ENCODE measurements at regions not wholly inside any gene's neighbourhood (a gene's known extent, or its start where the extent isn't known, plus 50 kb on each side); places are given as distances from the start of the nearest gene placed in this dataset.

- TF ChIP-seq, protein P1, sequence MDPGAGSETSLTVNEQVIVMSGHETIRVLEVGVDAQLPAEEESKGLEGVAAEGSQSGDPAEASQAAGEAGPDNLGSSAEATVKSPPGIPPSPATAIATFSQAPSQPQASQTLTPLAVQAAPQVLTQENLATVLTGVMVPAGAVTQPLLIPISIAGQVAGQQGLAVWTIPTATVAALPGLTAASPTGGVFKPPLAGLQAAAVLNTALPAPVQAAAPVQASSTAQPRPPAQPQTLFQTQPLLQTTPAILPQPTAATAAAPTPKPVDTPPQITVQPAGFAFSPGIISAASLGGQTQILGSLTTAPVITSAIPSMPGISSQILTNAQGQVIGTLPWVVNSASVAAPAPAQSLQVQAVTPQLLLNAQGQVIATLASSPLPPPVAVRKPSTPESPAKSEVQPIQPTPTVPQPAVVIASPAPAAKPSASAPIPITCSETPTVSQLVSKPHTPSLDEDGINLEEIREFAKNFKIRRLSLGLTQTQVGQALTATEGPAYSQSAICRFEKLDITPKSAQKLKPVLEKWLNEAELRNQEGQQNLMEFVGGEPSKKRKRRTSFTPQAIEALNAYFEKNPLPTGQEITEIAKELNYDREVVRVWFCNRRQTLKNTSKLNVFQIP (CRISPR knock-in tag; IDR thresholded peaks at IDR 0.05; ENCODE audit: borderline replicate concordance, low read depth): no peak
- no peak for TF ChIP-seq ZC3H10 (CRISPR knock-in tag; IDR thresholded peaks at IDR 0.05)
- TF ChIP-seq TOX (CRISPR knock-in tag; IDR thresholded peaks at IDR 0.05; ENCODE audit: borderline replicate concordance): no peak
- no peak for TF ChIP-seq ZNF8 (CRISPR knock-in tag; IDR thresholded peaks at IDR 0.05)
- no peak for TF ChIP-seq ZFP3 (CRISPR knock-in tag; IDR thresholded peaks at IDR 0.05)
Observed at GRCh38 chr2:15706424-15706823, 114.8 kb downstream of the DDX1 start (continued).

- TF ChIP-seq BACH2 (CRISPR knock-in tag; IDR thresholded peaks at IDR 0.05; ENCODE audit: borderline replicate concordance) (no peak), TOX (CRISPR knock-in tag; IDR thresholded peaks at IDR 0.05; ENCODE audit: borderline replicate concordance) (no peak), PATZ1 (CRISPR knock-in tag; IDR thresholded peaks at IDR 0.05; ENCODE audit: borderline replicate concordance) (no peak), OSR1 (CRISPR knock-in tag; IDR thresholded peaks at IDR 0.05) (no peak), ZC3H10 (CRISPR knock-in tag; IDR thresholded peaks at IDR 0.05) (no peak), ZFP3 (CRISPR knock-in tag; IDR thresholded peaks at IDR 0.05) (no peak), ZNF565 (CRISPR knock-in tag; conservative IDR thresholded peaks at IDR 0.05; ENCODE audit: low read depth) (no peak), CSDC2 (CRISPR knock-in tag; IDR thresholded peaks at IDR 0.05) (no peak), ESRRG (CRISPR knock-in tag; IDR thresholded peaks at IDR 0.05) (no peak), RARB (CRISPR knock-in tag; IDR thresholded peaks at IDR 0.05) (no peak), ISL1 (CRISPR knock-in tag; IDR thresholded peaks at IDR 0.05) (no peak), ZNF70 (CRISPR knock-in tag; IDR thresholded peaks at IDR 0.05) (no peak), ZNF8 (CRISPR knock-in tag; IDR thresholded peaks at IDR 0.05) (no peak), TCF4 (CRISPR knock-in tag; IDR thresholded peaks at IDR 0.05; ENCODE audit: borderline replicate concordance) (no peak), ARNTL (CRISPR knock-in tag; IDR thresholded peaks at IDR 0.05; ENCODE audit: borderline replicate concordance, low read depth) (no peak)
- TF ChIP-seq, protein P2, sequence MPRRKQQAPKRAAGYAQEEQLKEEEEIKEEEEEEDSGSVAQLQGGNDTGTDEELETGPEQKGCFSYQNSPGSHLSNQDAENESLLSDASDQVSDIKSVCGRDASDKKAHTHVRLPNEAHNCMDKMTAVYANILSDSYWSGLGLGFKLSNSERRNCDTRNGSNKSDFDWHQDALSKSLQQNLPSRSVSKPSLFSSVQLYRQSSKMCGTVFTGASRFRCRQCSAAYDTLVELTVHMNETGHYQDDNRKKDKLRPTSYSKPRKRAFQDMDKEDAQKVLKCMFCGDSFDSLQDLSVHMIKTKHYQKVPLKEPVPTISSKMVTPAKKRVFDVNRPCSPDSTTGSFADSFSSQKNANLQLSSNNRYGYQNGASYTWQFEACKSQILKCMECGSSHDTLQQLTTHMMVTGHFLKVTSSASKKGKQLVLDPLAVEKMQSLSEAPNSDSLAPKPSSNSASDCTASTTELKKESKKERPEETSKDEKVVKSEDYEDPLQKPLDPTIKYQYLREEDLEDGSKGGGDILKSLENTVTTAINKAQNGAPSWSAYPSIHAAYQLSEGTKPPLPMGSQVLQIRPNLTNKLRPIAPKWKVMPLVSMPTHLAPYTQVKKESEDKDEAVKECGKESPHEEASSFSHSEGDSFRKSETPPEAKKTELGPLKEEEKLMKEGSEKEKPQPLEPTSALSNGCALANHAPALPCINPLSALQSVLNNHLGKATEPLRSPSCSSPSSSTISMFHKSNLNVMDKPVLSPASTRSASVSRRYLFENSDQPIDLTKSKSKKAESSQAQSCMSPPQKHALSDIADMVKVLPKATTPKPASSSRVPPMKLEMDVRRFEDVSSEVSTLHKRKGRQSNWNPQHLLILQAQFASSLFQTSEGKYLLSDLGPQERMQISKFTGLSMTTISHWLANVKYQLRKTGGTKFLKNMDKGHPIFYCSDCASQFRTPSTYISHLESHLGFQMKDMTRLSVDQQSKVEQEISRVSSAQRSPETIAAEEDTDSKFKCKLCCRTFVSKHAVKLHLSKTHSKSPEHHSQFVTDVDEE (CRISPR knock-in tag; IDR thresholded peaks at IDR 0.05): no peak
- TF ChIP-seq, protein P3, sequence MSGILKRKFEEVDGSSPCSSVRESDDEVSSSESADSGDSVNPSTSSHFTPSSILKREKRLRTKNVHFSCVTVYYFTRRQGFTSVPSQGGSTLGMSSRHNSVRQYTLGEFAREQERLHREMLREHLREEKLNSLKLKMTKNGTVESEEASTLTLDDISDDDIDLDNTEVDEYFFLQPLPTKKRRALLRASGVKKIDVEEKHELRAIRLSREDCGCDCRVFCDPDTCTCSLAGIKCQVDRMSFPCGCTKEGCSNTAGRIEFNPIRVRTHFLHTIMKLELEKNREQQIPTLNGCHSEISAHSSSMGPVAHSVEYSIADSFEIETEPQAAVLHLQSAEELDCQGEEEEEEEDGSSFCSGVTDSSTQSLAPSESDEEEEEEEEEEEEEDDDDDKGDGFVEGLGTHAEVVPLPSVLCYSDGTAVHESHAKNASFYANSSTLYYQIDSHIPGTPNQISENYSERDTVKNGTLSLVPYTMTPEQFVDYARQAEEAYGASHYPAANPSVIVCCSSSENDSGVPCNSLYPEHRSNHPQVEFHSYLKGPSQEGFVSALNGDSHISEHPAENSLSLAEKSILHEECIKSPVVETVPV (CRISPR knock-in tag; IDR thresholded peaks at IDR 0.05): no peak
- TF ChIP-seq, protein P4, sequence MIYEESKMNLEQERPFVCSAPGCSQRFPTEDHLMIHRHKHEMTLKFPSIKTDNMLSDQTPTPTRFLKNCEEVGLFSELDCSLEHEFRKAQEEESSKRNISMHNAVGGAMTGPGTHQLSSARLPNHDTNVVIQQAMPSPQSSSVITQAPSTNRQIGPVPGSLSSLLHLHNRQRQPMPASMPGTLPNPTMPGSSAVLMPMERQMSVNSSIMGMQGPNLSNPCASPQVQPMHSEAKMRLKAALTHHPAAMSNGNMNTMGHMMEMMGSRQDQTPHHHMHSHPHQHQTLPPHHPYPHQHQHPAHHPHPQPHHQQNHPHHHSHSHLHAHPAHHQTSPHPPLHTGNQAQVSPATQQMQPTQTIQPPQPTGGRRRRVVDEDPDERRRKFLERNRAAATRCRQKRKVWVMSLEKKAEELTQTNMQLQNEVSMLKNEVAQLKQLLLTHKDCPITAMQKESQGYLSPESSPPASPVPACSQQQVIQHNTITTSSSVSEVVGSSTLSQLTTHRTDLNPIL (CRISPR knock-in tag; IDR thresholded peaks at IDR 0.05; ENCODE audit: low read depth): no peak
- ATAC-seq: no peak
Observed at GRCh38 chr2:15706986-15707632, 115.4 kb downstream of the DDX1 start.

GRCh38 chr2:15708161-15708560, 116.5 kb downstream of the DDX1 start:
- ATAC-seq: no peak
- TF ChIP-seq PATZ1 (CRISPR knock-in tag; IDR thresholded peaks at IDR 0.05; ENCODE audit: borderline replicate concordance) (no peak), ESRRG (CRISPR knock-in tag; IDR thresholded peaks at IDR 0.05) (no peak), ZNF565 (CRISPR knock-in tag; conservative IDR thresholded peaks at IDR 0.05; ENCODE audit: low read depth) (no peak), ZFP30 (CRISPR knock-in tag; IDR thresholded peaks at IDR 0.05) (no peak), ZNF70 (CRISPR knock-in tag; IDR thresholded peaks at IDR 0.05) (no peak), ZC3H10 (CRISPR knock-in tag; IDR thresholded peaks at IDR 0.05) (no peak), GLIS3 (CRISPR knock-in tag; IDR thresholded peaks at IDR 0.05) (no peak), ARNTL (CRISPR knock-in tag; IDR thresholded peaks at IDR 0.05; ENCODE audit: borderline replicate concordance, low read depth) (no peak), PPARA (CRISPR knock-in tag; IDR thresholded peaks at IDR 0.05; ENCODE audit: borderline replicate concordance) (no peak), TCF4 (CRISPR knock-in tag; IDR thresholded peaks at IDR 0.05; ENCODE audit: borderline replicate concordance) (no peak), CSDC2 (CRISPR knock-in tag; IDR thresholded peaks at IDR 0.05) (no peak), ZFP3 (CRISPR knock-in tag; IDR thresholded peaks at IDR 0.05) (no peak)
- TF ChIP-seq, protein P2 (CRISPR knock-in tag; IDR thresholded peaks at IDR 0.05): no peak
